Gastrocnemius medialis (tissue), 4 donors: ENCODE measurements at regions not wholly inside any gene's neighbourhood (a gene's known extent, or its start where the extent isn't known, plus 50 kb on each side); places are given as distances from the start of the nearest gene placed in this dataset.

Experiments
- ATAC-seq, 2 donors: fragments of 150-250 bp; one replicate each; pipeline ENCODE4 v1.9.1; 2016
- DNase-seq, 2 donors: peaks; one replicate each; pipeline ENCODE4 v3.0.0-alpha.2; 2019
- H3K27ac ChIP-seq, 4 donors: fragments of 200-600 bp; sonication (generic); 1 replicate in 1 of 4; 2 replicates in 3 of 4; pipeline ENCODE4 v1.5.1; 2016 to 2018; ENCODE audit warnings: mild to moderate bottlenecking in 2 of 4, moderate library complexity in 1 of 4
- H3K27me3 ChIP-seq, 3 donors: fragments of 200-600 bp; sonication (generic) in 2 of 3; 1 replicate in 1 of 3; 2 replicates in 2 of 3; pipeline versions ENCODE4 v1.5.1 to v1.6.0; 2016 to 2019; ENCODE audit warnings: mild to moderate bottlenecking in 1 of 3, moderate library complexity in 1 of 3
- H3K36me3 ChIP-seq, 2 donors: fragments of 200-600 bp; sonication (generic) in 1 of 2; one replicate each; pipeline ENCODE4 v1.5.1; 2017 to 2018
- H3K4me1 ChIP-seq, 2 donors: fragments of 200-600 bp; sonication (generic) in 1 of 2; one replicate each; pipeline ENCODE4 v1.5.1; 2016 to 2017; ENCODE audit warnings: mild to moderate bottlenecking in 2 of 2
- H3K4me3 ChIP-seq, 4 donors: fragments of 200-600 bp; sonication (generic) in 3 of 4; 1 replicate in 1 of 4; 2 replicates in 3 of 4; pipeline ENCODE4 v1.5.1; 2016 to 2019; ENCODE audit warnings: mild to moderate bottlenecking in 2 of 4
- H3K9me3 ChIP-seq, 3 donors: fragments of 200-600 bp; sonication (generic) in 2 of 3; 1 replicate in 1 of 3; 2 replicates in 2 of 3; pipeline ENCODE4 v1.5.1; 2016 to 2019
- POLR2A ChIP-seq, 2 donors: fragments of 450-650 bp; IDR thresholded peaks; one replicate each; pipeline ENCODE4 v1.6.1; 2017; ENCODE audit warnings: antibody characterized with exemption in 2 of 2, mild to moderate bottlenecking in 2 of 2, moderate library complexity in 2 of 2
- in situ Hi-C, 4 donors: fragments of 200-750 bp; cut with MboI; loops; one replicate each; pipeline versions ENCODE4 v1.15.0 to v1.8.0; 2017; ENCODE audit warnings: low sequenced_read_pairs in 4 of 4
- intact Hi-C: fragments of 100-400 bp; cut with DNase I; formaldehyde crosslinking; loops from one replicate; pipeline ENCODE4 v1.15.1; 2023; ENCODE audit warnings: low total_unique reads
- TF ChIP-seq, protein P1 (sequence below), 5 experiments: fragments of 450-650 bp in 3 of 5; fragments of 200-600 bp in 2 of 5; sonication (generic) in 2 of 5; IDR thresholded peaks in 4 of 5; conservative IDR thresholded peaks in 1 of 5; 1 replicate in 4 of 5; 2 replicates in 1 of 5; pipeline ENCODE4 v1.5.1; 2016 to 2019; ENCODE audit warnings: antibody characterized with exemption in 5 of 5, mild to moderate bottlenecking in 3 of 5, moderate library complexity in 3 of 5

DNA sequence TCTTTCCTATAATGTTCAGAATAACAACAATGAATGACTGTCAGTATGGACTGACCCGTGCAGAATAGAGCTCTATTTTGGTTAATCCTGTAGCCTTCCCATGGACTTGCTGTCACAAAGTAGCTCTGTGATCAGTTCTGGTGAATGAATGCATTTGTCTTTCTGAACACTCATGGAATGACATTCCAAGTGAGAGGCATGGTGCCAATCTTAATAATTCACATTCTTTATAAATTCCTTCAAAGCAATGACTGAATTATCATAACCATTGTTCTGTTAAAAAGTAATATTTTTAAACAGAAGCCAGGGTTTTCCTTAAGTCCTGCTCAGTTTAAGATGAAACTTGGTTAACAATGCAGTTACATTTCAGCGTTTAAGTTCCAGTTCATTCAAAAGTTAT lies 360.5 kb downstream of the ICE1 start:
- Histone ChIP-seq H3K36me3 (no peaks in the 10 kb centered on the region), H3K4me1 (no peaks in the 10 kb centered on the region), H3K27ac (no peak overlapping the region), H3K27me3 (no peaks in the 10 kb centered on the region), H3K4me3 (no peak overlapping the region), H3K9me3 (no peaks in the 10 kb centered on the region)
- DNase-seq: no peak
- no peak for ATAC-seq
- in situ Hi-C loops (no loop called here), intact Hi-C loops (no loop called here)
- TF ChIP-seq POLR2A (IDR thresholded peaks at IDR 0.05): no peak
- TF ChIP-seq, protein P1, sequence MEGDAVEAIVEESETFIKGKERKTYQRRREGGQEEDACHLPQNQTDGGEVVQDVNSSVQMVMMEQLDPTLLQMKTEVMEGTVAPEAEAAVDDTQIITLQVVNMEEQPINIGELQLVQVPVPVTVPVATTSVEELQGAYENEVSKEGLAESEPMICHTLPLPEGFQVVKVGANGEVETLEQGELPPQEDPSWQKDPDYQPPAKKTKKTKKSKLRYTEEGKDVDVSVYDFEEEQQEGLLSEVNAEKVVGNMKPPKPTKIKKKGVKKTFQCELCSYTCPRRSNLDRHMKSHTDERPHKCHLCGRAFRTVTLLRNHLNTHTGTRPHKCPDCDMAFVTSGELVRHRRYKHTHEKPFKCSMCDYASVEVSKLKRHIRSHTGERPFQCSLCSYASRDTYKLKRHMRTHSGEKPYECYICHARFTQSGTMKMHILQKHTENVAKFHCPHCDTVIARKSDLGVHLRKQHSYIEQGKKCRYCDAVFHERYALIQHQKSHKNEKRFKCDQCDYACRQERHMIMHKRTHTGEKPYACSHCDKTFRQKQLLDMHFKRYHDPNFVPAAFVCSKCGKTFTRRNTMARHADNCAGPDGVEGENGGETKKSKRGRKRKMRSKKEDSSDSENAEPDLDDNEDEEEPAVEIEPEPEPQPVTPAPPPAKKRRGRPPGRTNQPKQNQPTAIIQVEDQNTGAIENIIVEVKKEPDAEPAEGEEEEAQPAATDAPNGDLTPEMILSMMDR (IDR thresholded peaks at IDR 0.05 in 4 of 5, conservative IDR thresholded peaks at IDR 0.05 in 1 of 5): no peak

DNA sequence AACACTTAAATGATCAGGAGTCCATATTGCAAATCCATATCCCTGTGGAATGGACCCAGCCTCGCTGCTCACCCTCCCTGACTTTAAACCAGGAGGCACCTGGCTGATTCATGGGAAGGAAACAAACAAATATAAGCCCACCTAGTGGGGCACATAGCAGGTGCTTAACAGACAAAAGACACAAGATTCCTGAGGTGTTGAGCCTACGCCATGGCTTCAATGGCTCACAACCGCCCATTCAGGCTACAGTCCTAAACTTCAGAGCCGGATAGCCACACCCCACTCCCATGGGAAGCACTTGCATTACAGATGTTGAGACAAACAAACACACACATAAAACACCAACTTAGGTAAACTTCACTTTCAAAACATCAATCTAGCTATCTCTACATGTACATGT lies 359.9 kb downstream of the ICE1 start:
- ATAC-seq: no peak

DNA sequence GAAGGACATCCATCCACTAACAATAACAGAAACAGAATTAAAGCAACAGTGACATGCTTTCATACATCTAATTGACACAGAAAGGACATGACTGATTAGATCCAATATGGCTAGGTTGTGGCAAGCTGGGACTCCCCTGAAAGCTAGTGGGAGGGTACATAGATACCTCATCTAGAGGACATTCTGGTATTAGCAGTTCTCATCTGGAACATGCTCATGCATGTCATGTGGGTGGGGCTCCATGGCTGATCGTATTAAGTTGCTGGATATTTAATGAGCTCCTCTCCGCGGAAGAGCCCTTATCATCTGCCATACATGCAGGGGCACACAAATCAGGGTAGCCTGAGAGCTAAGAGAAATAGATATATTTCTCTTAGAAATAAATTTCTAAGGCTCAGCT lies 358.9 kb downstream of the ICE1 start:
- DNase-seq (no peak), ATAC-seq (no peak)
- H3K4me3 ChIP-seq: no peak overlapping the region
- TF ChIP-seq POLR2A (IDR thresholded peaks at IDR 0.05): no peak
- TF ChIP-seq, protein P1 (IDR thresholded peaks at IDR 0.05 in 4 of 5, conservative IDR thresholded peaks at IDR 0.05 in 1 of 5): no peak
- H3K27me3 ChIP-seq: no peaks in the 10 kb centered on the region
- H3K9me3 ChIP-seq: no peaks in the 10 kb centered on the region
- in situ Hi-C loops: no loop called here
- no peaks in the 10 kb centered on the region for H3K4me1 ChIP-seq
- intact Hi-C loops: no loop called here
- no peak overlapping the region for H3K27ac ChIP-seq
- H3K36me3 ChIP-seq: no peaks in the 10 kb centered on the region

More for the DNA sequence above, 359.9 kb downstream of the ICE1 start:
- H3K36me3 ChIP-seq: no peaks in the 10 kb centered on the region
- no peaks in the 10 kb centered on the region for H3K9me3 ChIP-seq
- no peak for DNase-seq
- intact Hi-C loops: no loop called here
- H3K27ac ChIP-seq: no peak overlapping the region
- in situ Hi-C loops: no loop called here
- TF ChIP-seq, protein P1 (IDR thresholded peaks at IDR 0.05 in 4 of 5, conservative IDR thresholded peaks at IDR 0.05 in 1 of 5): no peak
- TF ChIP-seq POLR2A (IDR thresholded peaks at IDR 0.05): no peak
- no peaks in the 10 kb centered on the region for H3K4me1 ChIP-seq
- no peak overlapping the region for H3K4me3 ChIP-seq
- no peaks in the 10 kb centered on the region for H3K27me3 ChIP-seq

DNA sequence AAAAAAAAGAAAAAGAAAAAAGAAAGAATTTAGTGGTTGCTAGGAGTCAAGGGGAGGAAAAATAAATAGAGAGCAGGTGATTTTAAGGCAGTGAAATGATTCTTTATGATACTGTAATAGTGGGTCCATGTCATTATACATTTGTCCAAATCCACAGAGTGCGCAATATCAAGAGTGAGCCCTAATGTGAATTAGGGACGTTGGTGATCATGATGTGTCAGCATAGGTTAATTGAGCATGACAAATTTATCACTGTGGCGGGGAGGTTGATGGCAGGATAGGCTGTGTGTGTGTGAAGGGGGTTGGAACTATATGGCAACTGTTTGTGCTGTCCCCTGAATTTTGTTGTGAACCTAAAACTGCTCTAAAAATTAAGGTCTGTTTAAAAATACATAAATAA lies 357.8 kb downstream of the ICE1 start:
- Histone ChIP-seq H3K36me3 (no peaks in the 10 kb centered on the region), H3K4me1 (no peaks in the 10 kb centered on the region), H3K9me3 (no peaks in the 10 kb centered on the region), H3K27me3 (no peaks in the 10 kb centered on the region), H3K27ac (no peak overlapping the region), H3K4me3 (no peak overlapping the region)
- TF ChIP-seq, protein P1 (IDR thresholded peaks at IDR 0.05 in 4 of 5, conservative IDR thresholded peaks at IDR 0.05 in 1 of 5): no peak
- no peak for TF ChIP-seq POLR2A (IDR thresholded peaks at IDR 0.05)
- intact Hi-C loops (no loop called here), in situ Hi-C loops (no loop called here)
- ATAC-seq (no peak), DNase-seq (no peak)

DNA sequence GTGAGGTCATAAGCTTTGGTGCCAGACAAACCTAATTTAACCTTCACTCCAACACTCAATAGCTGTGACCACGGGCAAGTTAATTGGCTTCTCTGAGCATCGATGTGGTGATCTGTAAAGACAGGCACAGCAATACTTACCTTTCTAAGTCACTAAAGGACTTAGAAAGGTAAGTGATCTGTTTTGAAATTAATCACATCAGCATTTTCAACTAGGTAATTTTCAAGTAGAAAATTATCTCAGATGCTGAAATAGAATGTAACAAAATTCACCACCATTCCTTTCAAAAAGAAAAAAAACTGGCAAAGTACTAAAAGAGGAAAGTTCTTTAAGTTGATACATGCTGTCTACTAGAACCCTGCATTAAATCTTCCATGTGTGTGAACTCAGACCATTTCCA lies 354.5 kb downstream of the ICE1 start:
- ATAC-seq (no peak), DNase-seq (no peak)
- Histone ChIP-seq H3K36me3 (no peaks in the 10 kb centered on the region), H3K27ac (no peak overlapping the region), H3K9me3 (no peaks in the 10 kb centered on the region), H3K27me3 (no peaks in the 10 kb centered on the region), H3K4me3 (no peak overlapping the region), H3K4me1 (no peaks in the 10 kb centered on the region)
- in situ Hi-C loops (no loop called here), intact Hi-C loops (no loop called here)
- TF ChIP-seq, protein P1 (IDR thresholded peaks at IDR 0.05 in 4 of 5, conservative IDR thresholded peaks at IDR 0.05 in 1 of 5): no peak
